Nucleus accumbens (tissue), 56 donors: ENCODE measurements at regions not wholly inside any gene's neighbourhood (a gene's known extent, or its start where the extent isn't known, plus 50 kb on each side); places are given as distances from the start of the nearest gene placed in this dataset.
A peak's percentile ranks its signal among the peaks of the same experiment; 100 is the strongest.

ENCODE experiments used
- DNase-seq, 56 donors: peaks; one replicate each; lab custom pipeline; 2025; lab: John Stamatoyannopoulos, UW

GRCh38 chr11:92845390-92845789, 124.1 kb upstream of the MTNR1B start:
- DNase-seq: no peak

- DNase-seq: no peak
These were observed 123.6 kb upstream of the MTNR1B start for GRCh38 chr11:92845805-92846204.

GRCh38 chr11:92846491-92847125, 122.8 kb upstream of the MTNR1B start:
- no peak for DNase-seq

- DNase-seq: no peak
These were observed 120.9 kb upstream of the MTNR1B start for GRCh38 chr11:92848578-92848977.

GRCh38 chr11:92850296-92850826, 119.1 kb upstream of the MTNR1B start:
- DNase-seq: no peak

- no peak for DNase-seq
These were observed 117.2 kb upstream of the MTNR1B start for GRCh38 chr11:92852229-92852628.

GRCh38 chr11:92852946-92853345, 116.5 kb upstream of the MTNR1B start:
- peak in 2 of 56 donors; percentile 10 to 23 for DNase-seq

- no peak for DNase-seq
These were observed 115.3 kb upstream of the MTNR1B start for GRCh38 chr11:92854162-92854561.

- no peak for DNase-seq
These were observed 114.5 kb upstream of the MTNR1B start for GRCh38 chr11:92854952-92855351.

GRCh38 chr11:92855607-92856405, 113.6 kb upstream of the MTNR1B start:
- DNase-seq: no peak

GRCh38 chr11:92857407-92857806, 112.0 kb upstream of the MTNR1B start:
- no peak for DNase-seq

- peak in 9 of 56 donors; percentile 8 to 53 (median 16) for DNase-seq
These were observed 110.2 kb upstream of the MTNR1B start for GRCh38 chr11:92859156-92859690.

- DNase-seq: no peak
These were observed 107.8 kb upstream of the MTNR1B start for GRCh38 chr11:92861634-92862033.

GRCh38 chr11:92865352-92865751, 104.1 kb upstream of the MTNR1B start:
- DNase-seq: no peak

GRCh38 chr11:92866679-92867282, 102.7 kb upstream of the MTNR1B start:
- DNase-seq: no peak

- DNase-seq: no peak
These were observed 101.4 kb upstream of the MTNR1B start for GRCh38 chr11:92867913-92868619.

GRCh38 chr11:92869716-92870115, 99.7 kb upstream of the MTNR1B start:
- no peak for DNase-seq

GRCh38 chr11:92870196-92870832, 99.1 kb upstream of the MTNR1B start:
- no peak for DNase-seq

GRCh38 chr11:92873551-92873950, 95.9 kb upstream of the MTNR1B start:
- DNase-seq: no peak

- no peak for DNase-seq
These were observed 94.0 kb upstream of the MTNR1B start for GRCh38 chr11:92875473-92875872.
